ENCODE measurements at regions not wholly inside any gene's neighbourhood (a gene's known extent, or its start where the extent isn't known, plus 50 kb on each side); places are given as distances from the start of the nearest gene placed in this dataset.

DNA sequence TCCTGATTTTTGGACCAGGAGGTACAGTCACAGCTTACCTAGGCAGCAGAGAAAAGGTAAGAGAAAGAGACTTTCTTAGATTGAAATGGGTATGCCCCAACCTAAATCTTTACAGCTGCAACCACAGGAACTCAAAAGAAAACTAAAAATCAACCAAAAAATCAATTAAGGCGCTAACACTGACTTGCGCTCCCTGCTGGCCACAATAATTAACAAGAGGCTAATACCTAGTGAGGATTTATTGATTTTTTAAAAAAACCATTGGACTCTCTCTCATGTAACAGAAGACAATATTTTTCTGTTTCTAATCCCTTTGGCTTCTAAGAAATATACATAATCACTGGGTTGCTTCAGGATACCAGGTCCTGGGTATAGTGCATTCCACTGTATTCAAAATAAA, 153.9 kb upstream of the TENM3 start:
- no peak for DNase-seq (ENCODE audit: low read depth)

DNA sequence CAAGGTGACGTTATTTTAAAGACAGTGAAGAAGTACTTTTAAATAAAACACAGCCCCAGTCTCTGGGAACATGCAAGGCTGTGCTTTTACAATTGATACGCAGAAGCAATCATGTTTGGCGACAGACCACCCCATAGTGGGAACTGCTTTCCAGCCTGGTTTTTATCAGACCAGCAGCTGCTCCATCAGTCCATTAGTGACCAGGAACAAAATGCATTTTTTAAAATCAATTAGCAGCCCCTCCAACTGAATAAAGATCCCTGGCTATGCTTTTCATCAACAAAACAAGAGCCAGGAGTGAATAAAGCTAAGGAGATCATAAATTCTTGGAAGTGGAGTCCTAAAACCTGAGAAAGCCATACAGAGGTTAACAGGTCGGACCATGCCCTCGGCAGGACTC, 153.0 kb upstream of the TENM3 start:
- no peak for DNase-seq (ENCODE audit: low read depth)

DNA sequence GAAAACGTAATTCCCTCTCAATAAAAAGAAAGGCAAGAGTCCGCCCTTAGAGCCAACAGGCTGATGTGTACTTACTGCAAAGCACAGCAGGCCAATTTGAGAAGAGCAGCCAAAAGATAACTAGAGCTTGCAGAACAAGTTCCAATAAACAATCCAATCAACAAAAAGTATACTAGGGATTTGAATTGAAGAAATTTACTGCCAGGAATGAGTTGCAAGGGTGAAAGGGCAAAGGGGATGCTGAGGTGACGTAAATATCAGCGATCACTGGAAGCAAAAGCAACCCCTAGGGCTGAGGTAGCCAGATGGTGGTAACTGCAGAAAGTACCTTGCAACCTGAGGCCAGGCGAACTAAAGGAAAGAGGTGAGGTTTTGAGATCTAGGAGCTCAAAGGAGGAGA, 152.1 kb upstream of the TENM3 start:
- DNase-seq (ENCODE audit: low read depth) = no peak

DNA sequence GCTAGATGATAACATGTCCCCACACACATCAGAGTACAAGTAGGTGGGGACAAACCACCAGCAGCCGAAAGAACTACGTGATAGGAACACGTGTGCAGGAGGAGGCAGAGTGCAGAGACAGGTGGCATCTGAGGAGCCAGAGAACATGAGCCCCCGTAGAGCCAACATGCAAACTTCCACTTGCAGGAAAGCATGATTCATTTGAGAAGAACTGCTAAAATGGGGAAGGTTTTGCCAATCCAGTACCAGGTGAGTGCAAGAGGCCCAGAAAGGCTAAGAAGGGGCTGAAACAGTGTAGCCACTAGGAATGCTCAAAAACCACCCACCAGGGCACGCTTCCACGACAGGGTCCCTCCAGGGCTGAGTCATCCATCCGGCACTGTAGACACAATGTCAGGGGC, 149.8 kb upstream of the TENM3 start:
- no peak for DNase-seq (ENCODE audit: low read depth)

DNA sequence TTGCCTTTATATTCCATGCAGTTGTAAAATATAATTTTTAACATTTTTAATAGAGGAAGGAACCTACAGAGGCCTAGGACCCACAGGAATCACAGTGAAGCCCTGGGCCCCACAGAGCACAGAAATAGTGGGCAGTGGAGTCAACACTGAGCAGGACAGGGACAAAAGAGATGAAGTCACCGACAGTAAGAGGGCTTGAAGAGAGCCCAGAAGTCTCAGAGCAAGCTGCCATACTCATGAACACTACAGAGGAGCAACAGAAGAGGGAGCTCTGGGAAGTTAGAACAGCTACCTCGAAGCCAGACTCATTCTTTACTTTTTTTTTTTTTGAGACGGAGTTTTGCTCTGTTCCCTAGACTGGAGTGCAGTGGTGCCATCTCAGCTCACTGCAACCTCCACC, 149.3 kb upstream of the TENM3 start:
- no peak for DNase-seq (ENCODE audit: low read depth)

DNA sequence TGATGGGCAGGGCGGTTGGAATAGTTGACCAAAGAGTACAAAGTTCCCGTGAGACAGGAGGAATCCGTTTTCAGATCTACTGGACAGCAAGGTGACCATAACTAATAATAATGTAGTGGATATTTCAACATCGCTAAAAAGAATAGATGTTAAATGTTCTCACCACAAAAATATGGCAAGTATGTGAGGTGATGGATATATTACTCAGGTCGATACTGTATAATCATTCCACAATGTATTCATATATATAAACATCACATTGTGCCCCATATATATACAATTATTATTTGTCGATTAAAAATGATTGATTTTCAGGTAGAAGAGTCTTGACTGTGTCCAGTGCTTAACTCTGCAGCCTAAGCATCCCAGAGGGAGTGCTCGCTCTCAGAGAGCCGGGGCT, 141.6 kb upstream of the TENM3 start:
- DNase-seq (ENCODE audit: low read depth) = no peak

DNA sequence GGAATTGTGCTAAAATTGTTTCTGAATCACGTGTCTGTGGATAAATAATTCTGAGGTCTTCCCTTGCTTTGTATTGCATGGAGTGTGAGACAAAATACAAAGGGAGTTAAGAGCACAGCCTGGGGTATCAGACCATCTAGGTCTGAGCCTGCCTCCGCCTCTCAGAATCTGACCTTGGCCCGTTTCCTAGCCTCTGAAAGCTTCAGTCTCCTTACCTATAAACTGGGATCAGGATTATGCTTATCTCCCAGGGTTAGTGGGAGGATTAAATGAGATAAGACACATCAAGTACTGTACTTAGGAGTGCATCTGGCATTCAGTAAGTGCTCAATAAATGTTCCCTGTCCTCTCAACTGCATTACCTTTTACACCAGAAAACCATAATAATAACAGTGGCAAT, 140.6 kb upstream of the TENM3 start:
- no peak for DNase-seq (ENCODE audit: low read depth)

DNA sequence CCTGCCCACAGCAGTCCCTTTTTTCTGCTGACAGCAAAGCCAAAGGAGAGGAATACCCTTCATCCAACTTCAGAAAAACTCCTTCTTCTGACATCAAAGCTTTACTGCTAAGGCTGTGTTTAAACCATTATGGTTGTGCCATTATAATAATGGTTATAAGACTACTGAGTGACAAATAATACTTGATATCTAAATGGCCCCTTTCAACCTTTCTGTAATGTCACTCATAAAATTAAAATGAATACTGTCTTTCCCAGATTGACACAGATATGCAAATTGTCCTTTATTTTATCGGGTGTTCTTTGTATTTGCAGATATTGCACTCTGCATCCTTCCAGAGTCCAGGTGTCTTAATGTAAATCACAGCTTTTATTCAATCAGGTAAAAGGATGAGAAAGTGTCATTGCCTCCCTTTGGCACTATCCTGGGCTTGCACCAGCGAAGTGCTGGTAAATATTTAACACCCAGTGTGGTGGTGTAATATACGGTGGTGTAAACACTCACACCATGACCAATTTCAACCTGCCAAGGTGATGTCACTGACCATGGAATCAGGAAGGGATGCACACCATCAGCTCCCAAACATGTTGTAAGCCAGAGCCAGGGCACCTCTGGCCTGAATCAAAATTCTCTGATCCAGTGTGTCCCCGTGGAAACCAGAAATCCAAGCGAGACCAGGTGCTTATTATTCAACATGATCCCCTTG, 139.4 kb upstream of the TENM3 start:
- DNase-seq (ENCODE audit: low read depth) = no peak

DNA sequence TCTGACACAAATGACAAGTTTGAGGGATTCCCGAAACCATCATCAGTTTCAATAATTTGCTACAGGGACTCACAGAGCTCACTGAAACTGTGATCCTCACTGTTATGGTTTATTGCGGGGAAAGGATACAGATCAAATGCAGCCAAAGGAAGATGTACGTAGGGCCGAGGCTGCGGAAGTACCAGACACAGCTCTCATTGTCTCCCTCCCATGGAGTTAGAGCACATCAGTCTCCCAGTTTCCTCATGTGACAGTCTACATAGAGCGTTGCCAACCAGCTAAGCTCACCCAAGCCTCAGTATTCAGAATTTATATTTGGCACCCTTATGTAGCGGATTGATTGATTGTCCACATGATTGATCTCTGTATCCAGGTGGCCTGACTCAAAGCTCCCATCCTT, 137.8 kb upstream of the TENM3 start:
- DNase-seq (ENCODE audit: low read depth) = no peak

DNA sequence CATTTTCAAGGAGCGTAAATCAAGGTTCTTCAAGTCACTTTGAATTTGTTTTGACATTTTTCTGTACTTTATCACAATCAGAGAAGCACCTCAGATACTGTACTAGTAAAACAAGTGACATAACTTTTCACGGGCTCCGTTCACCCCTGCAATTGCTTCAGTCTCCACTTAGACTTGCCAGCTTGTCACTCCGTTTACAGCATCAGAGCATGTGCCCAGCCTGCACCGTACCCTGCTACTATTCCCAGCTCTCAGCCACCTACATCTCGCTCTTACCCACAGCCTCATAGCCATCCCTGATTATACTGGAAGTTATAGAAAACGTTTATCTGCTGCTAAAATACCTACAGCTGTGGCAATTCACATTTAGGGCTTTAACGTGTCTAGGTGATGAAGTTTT, 135.3 kb upstream of the TENM3 start:
- DNase-seq (ENCODE audit: low read depth) = no peak

DNA sequence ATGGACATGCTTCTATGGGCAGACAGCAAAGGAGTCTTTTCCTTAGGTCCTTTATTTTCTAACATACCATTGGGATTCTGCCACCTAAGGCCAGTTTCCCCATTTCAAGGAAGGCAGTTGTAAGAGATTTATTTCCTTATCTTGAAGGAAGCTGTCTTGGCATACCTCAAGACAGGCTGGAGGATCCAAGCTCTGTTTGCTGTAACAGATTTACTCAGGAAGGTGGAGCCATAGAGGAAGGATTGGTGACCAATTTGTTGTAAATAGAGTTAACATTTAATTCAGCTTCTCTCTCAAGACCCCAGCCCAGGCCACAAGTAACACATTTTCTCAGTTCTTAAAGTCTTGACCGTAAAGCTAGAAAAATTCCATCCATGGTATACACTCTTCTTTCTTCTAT, 131.6 kb upstream of the TENM3 start:
- no peak for DNase-seq (ENCODE audit: low read depth)

DNA sequence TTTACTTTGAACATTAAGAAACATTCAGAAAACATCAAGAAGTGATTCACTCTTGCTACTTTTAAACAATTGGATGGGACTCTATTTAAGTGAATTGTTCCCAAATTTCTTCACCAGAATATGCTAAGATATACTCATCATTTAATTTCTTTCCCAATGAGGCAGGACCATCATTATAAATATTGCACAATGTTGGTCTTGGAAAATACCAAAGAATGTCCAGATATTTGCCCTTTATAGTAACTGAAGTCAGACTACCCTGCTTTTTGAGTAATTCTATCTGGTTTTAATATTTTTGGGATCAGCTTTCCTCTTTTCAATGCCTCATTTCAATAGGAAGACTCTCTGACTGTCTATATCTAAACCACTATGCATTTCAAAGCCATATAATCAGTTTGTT, 129.4 kb upstream of the TENM3 start:
- no peak for DNase-seq (ENCODE audit: low read depth)

DNA sequence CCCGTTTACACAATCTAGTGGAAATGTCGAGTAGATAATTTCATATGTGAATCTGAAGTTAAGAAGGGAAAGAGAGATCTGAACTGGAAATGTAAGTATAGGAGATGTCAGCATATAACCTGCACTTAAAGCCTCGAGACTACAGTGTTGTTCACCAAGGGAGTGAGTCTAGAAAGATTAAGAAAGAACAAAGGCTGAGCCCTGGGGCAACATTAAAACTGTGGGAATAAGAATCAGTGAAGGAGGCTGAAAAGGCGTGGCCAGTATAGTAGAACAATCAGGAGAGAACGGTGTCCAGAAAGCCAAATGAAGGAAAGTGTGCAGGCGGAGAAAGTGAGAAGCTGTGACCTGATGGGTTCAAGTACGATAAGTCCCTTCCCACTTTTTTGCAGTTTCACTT, 118.8 kb upstream of the TENM3 start:
- DNase-seq (ENCODE audit: low read depth) = no peak

DNA sequence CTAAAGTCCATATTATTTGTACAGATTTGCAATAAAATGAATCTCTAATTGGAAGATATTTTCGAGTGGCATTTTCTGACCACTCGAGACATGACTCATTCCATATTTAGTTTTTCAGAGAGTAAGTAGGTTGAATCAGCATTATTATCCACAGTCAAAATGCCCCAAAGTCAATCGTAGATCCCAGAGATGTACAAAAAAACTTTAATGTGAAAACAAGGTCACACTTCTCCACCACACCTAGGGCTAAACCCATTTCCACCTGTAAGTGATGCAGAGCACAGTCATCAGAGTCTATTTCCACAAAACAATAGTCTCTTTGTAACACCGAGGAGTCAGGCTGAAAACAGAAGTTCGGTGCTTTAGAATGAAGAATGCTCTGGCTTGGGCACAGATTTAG, 117.1 kb upstream of the TENM3 start:
- no peak for DNase-seq (ENCODE audit: low read depth)

DNA sequence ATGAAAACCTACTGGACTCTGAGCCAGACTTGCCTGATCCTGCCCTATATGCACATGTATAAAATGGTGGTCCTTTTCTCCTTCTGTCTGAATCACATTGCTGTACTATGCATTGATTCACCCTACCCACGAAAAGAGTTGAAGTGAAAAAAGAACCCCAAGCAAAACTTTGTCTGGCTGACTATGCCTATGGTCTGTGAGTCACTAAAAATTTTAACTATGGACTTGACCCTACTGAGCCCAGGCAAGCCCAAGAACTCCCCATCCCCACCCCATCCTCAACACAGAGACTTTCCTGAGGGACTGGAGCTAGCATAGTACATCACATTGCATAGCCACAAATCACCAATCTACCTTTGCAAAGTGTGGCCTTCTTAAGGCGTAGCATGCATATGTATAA, 116.6 kb upstream of the TENM3 start:
- DNase-seq (ENCODE audit: low read depth) = no peak

DNA sequence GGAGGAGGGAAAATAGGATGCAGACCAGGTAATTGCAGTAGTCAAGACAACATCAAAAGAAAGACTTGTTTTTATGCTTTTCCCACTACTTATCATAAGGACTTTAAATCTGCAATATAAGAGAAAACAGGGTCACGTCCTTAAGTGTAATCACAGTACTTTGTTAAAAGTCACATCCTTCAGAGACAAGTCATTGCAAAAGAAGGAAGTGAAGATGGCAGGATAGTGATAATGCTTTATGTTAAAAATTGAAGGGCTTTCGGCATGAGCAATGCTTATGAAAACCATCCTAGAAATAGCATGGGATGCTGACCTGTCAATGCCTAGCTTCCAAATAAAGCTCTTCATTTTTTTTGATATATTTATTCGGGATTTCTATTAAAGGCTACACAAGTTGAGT, 110.2 kb upstream of the TENM3 start:
- DNase-seq (ENCODE audit: low read depth) = no peak

DNA sequence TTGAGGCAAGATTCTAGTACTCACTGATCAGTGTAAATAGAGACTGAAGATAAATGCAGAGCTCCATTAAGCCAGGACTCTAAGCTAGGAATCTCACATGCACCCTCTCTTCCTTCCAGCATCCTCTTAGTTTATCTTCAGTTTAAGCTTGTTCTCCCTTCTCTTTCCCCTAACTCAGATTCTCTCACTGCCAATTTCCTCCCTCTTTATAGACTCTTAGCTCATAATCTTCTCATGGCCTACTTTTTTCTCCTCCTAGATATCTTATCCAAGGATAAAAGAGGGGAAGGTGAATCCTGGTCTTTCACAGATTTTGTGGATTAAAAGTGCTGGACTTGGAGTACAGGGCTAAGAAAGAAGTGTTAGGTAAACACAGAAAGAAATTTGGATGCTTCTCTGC, 108.9 kb upstream of the TENM3 start:
- no peak for DNase-seq (ENCODE audit: low read depth)

DNA sequence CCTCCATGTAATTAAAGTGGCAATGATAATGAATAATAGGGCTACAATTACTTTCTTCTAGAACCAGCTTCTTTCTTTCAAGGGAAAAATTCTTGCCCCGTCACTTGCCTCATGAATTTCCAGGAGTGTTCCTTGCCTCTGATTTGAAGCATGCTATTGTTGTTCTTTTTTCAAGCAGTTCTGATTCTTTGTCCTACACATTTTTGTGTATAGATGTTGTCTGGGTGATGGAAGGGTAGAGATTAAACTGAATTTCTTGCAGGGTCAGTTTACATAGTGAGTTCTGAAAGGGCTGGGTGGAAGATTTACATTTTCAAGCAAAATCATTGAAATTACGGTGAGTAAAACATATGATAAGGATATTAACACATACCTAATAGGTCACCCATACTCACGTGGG, 107.0 kb upstream of the TENM3 start:
- DNase-seq (ENCODE audit: low read depth) = no peak

DNA sequence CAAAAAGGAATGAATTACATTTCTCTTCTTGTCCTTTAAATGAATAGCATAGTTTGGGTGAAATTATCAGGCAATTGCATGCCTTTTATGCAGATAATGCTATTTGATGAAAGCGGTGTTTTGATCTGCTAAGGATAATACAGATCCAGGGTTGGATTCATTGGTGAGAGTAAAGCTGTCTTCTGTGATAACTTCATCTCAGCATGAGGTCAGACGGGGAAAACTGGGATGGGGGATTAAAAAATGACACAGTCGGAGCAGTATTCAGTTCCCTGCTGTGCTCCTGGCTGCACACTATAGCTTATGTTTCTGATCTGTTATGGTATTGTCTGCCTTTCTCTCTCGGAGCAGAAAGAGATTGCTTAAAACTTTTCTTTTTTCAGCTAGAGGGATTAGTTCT, 105.9 kb upstream of the TENM3 start:
- DNase-seq (ENCODE audit: low read depth) = no peak

DNA sequence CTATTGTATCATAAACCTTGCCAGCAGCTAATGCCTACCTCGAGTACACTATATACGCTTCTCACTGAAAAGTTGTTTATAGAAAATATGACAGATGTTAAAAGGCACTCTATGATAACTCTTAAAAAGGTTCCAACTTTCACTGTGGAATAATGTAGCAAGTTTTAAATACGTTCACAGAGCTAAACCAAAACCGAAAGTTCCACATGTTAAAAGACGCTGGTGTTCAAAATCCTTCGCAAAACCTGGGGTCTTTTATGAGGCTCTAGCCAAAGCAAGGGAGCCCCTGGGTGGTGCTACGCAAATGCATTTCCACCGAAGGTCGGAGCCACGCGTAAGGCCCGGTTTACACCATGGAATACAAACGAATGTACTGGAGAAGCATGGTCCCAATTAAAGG, 103.7 kb upstream of the TENM3 start:
- DNase-seq (ENCODE audit: low read depth) = no peak

DNA sequence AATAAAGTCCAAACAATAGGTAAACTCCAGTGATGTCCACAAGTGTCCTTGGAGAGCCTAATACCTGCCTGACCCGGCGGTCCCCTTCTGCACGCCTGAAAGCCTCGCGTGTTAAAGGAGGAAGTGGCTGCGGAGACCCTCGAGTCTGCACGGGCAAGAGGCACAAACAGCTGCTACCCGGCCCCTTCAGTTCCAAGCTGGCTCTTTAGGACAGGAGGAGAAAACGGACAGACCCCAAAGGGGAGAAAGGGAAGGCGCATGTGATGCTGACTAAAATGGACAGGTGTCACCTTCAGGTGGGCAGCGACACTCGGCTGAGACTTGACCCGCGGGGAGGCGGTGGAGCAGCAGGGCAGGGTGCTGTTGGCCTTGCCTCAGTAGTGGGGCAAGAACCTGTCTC, 102.7 kb upstream of the TENM3 start:
- DNase-seq (ENCODE audit: low read depth) = no peak

DNA sequence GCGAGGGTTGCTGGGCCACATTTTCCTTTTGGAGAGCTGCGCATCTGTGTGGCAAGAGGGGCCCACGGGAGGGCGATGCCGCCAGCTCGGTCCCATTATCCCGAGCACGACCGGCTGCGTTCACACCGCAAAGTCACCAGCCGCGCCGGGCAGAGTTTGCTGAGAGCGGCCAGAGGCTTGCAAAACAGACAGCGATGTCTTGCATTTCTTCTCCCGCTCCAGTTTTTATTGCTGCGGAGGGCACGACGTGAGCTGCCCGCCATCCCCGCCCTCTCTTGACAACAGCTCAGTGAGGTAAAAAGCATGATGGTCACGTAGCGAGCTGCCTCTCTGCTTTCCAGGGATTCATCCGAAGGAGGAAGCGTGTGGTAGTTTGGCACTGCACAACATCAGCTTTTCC, 102.1 kb upstream of the TENM3 start:
- DNase-seq (ENCODE audit: low read depth) = no peak

DNA sequence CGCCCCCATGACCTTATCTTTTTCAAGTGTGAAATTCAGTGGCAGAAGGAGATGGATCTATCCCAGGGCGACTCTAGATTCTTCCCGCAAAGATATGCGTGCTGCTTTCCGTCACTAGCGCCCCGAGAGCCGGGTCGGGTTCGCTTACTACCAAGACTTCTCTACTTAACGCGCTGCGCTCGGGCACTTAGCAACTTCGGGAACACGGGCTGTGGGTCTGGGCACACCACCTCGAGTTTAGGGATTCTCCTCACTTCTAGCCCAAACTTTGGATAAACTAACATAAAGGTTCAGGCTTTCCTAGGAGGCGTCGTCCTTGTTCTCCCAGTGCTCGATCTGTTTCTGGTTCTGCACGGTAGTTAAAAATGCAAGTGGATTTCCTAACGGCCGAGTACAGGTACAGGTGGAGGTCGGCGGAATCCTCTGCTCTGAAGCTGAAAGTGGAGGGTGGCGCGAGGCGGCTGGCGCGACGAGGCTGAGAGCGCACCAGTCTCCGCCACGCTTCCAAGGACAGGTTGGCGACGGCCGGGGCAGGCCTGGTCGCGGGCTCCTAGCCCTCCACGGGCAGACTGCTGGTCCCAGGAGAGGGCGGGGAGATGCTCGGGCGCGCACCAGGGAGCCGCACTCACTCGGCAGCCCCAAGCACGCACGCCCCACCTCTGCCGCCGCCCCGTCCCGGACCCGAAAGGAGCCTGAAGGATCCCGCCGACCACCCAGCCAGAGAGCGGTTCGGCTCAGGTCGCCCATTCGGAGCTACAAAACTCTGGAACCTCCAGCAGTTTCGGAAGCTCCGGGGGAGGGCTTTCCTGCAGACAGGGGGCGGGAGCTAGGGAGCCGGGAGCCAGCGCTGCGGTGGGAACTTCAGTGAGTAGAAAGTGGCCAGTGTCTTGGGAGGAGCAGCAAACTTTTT, 100.8 kb upstream of the TENM3 start:
- no peak for DNase-seq (ENCODE audit: low read depth)

All from activated T-helper 1 cell treated with Interleukin-2 at 50 U/mL for 16 hours (primary cell).